H1 (cell line): ENCODE measurements at regions not wholly inside any gene's neighbourhood (a gene's known extent, or its start where the extent isn't known, plus 50 kb on each side); places are given as distances from the start of the nearest gene placed in this dataset.

Experiments
- CTCF ChIA-PET: fragments of 300-600 bp; sonication (Branson Sonifier 250); formaldehyde crosslinking; loops from one replicate; lab custom pipeline; 2021; ENCODE audit not compliant: partially characterized antibody; lab: Charles Lee
- POLR2A ChIA-PET: fragments of 300-600 bp; sonication (Branson Sonifier 250); formaldehyde crosslinking; loops from one replicate; lab custom pipeline; 2021; ENCODE audit warnings: inconsistent platforms; ENCODE audit not compliant: partially characterized antibody; lab: Charles Lee
- DNase-seq, 2 experiments: peaks; one replicate each; pipeline versions ENCODE4 v3.0.0 to v3.0.0-alpha.2; 2010 to 2022; ENCODE audit warnings: low spot score in 2 of 2, low read depth in 1 of 2, mixed read lengths in 1 of 2
- FAIRE-seq: peaks from 2 replicates; lab custom pipeline; 2011; peaks lifted over from hg19 to GRCh38; lab: Jason Lieb, UNC
- H2AFZ ChIP-seq: 2 replicates; pipeline ENCODE4 v1.8.1; 2012; ENCODE audit warnings: low read length, inconsistent platforms
- H2AK5ac ChIP-seq: 2 replicates; pipeline ENCODE4 v1.6.1; 2013; ENCODE audit warnings: low read depth, low read length
- H2BK120ac ChIP-seq: replicated peaks from 2 replicates; pipeline ENCODE3; 2013; ENCODE audit warnings: low read depth, low read length, inconsistent platforms
- H2BK12ac ChIP-seq: 2 replicates; pipeline ENCODE4 v1.6.1; 2013; ENCODE audit warnings: low read depth, low read length
- H2BK15ac ChIP-seq: 2 replicates; pipeline ENCODE4 v1.6.1; 2013; ENCODE audit warnings: low read length
- H2BK20ac ChIP-seq: 2 replicates; pipeline ENCODE4 v1.6.1; 2013; ENCODE audit warnings: low read length
- H2BK5ac ChIP-seq: 2 replicates; pipeline ENCODE4 v1.6.1; 2013; ENCODE audit warnings: low read depth, low read length
- H3K14ac ChIP-seq: 2 replicates; pipeline ENCODE4 v1.6.1; 2013; ENCODE audit warnings: inconsistent platforms; ENCODE audit not compliant: insufficient read length
- H3K18ac ChIP-seq: 2 replicates; pipeline ENCODE4 v1.6.1; 2013; ENCODE audit warnings: low read length; ENCODE audit errors: extremely low read depth
- H3K23ac ChIP-seq: 2 replicates; pipeline ENCODE4 v1.6.1; 2013; ENCODE audit warnings: inconsistent platforms; ENCODE audit not compliant: insufficient read length
- H3K23me2 ChIP-seq: 2 replicates; pipeline ENCODE4 v1.6.1; 2013; ENCODE audit warnings: low read depth, low read length
- H3K27ac ChIP-seq: 2 replicates; pipeline ENCODE4 v1.6.1; 2011; ENCODE audit warnings: low read depth, low read length, inconsistent platforms
- H3K27me3 ChIP-seq, 4 experiments: replicated peaks in 1 of 4; 1 replicate in 1 of 4; 2 replicates in 3 of 4; pipeline versions ENCODE4 v1.6.1 to v1.8.1; 2011 to 2013; ENCODE audit warnings: low read length in 3 of 4, mild to moderate bottlenecking in 3 of 4, inconsistent platforms in 2 of 4, mixed read lengths in 2 of 4, moderate library complexity in 1 of 4; ENCODE audit not compliant: control insufficient read depth in 3 of 4, insufficient read depth in 3 of 4; ENCODE audit errors: extremely low read depth in 1 of 4
- H3K36me3 ChIP-seq, 4 experiments: 2 replicates each; pipeline versions ENCODE4 v1.6.1 to v1.8.1; 2011 to 2013; ENCODE audit warnings: mild to moderate bottlenecking in 4 of 4, low read length in 3 of 4, moderate library complexity in 2 of 4, control low read depth in 1 of 4, inconsistent platforms in 1 of 4; ENCODE audit not compliant: insufficient read depth in 4 of 4, control insufficient read depth in 2 of 4
- H3K4ac ChIP-seq: replicated peaks from 2 replicates; pipeline ENCODE3; 2013; ENCODE audit warnings: low read length, low read depth, mixed read lengths, inconsistent platforms; ENCODE audit not compliant: insufficient read length
- H3K4me1 ChIP-seq, 4 experiments: replicated peaks in 1 of 4; 1 replicate in 1 of 4; 2 replicates in 3 of 4; pipeline versions ENCODE4 v1.6.1 to v1.8.1; 2011 to 2013; ENCODE audit warnings: low read length in 3 of 4, inconsistent platforms in 2 of 4, mixed read lengths in 1 of 4; ENCODE audit not compliant: insufficient read depth in 4 of 4, control insufficient read depth in 3 of 4
- H3K4me2 ChIP-seq, 2 experiments: 2 replicates each; pipeline versions ENCODE4 v1.6.1 to v1.8.1; 2011 to 2013; ENCODE audit warnings: low read depth in 2 of 2, low read length in 2 of 2, control low read depth in 1 of 2, inconsistent platforms in 1 of 2, mild to moderate bottlenecking in 1 of 2; ENCODE audit not compliant: insufficient read depth in 1 of 2
- H3K4me3 ChIP-seq, 4 experiments: fragments of 200-600, 300-600 bp in 1 of 4; sonication (generic), shearing (Covaris generic), sonication (Bioruptor Twin) in 1 of 4; 2 replicates each; pipeline versions ENCODE4 v1.5.1 to v1.8.1; 2011 to 2016; ENCODE audit warnings: low read length in 4 of 4, low read depth in 3 of 4, control low read depth in 2 of 4, inconsistent platforms in 2 of 4, mild to moderate bottlenecking in 2 of 4, mixed read lengths in 1 of 4, moderate library complexity in 1 of 4; ENCODE audit not compliant: insufficient read depth in 2 of 4; ENCODE audit errors: extremely low read depth in 1 of 4
- H3K56ac ChIP-seq: replicated peaks from 2 replicates; pipeline ENCODE3; 2013; ENCODE audit warnings: low read depth, mild to moderate bottlenecking, mixed read lengths, low read length, inconsistent platforms; ENCODE audit not compliant: insufficient read length
- H3K79me1 ChIP-seq: 2 replicates; pipeline ENCODE4 v1.6.1; 2013; ENCODE audit warnings: low read depth, low read length, control low read depth
- H3K79me2 ChIP-seq, 2 experiments: 2 replicates each; pipeline versions ENCODE4 v1.6.1 to v1.8.1; 2012 to 2013; ENCODE audit warnings: low read length in 2 of 2, mild to moderate bottlenecking in 2 of 2, inconsistent platforms in 1 of 2; ENCODE audit not compliant: insufficient read depth in 2 of 2, control insufficient read depth in 1 of 2
- H3K9ac ChIP-seq, 4 experiments: replicated peaks in 1 of 4; 1 replicate in 1 of 4; 2 replicates in 3 of 4; pipeline versions ENCODE4 v1.6.1 to v1.8.1; 2011 to 2013; ENCODE audit warnings: low read depth in 3 of 4, low read length in 3 of 4, control low read depth in 2 of 4, mild to moderate bottlenecking in 2 of 4, moderate library complexity in 2 of 4, inconsistent platforms in 1 of 4; ENCODE audit errors: extremely low read depth in 1 of 4
- H3K9me3 ChIP-seq, 2 experiments: 2 replicates each; pipeline versions ENCODE4 v1.6.1 to v1.8.1; 2012 to 2013; ENCODE audit warnings: mild to moderate bottlenecking in 2 of 2, moderate library complexity in 2 of 2, control low read depth in 1 of 2, inconsistent platforms in 1 of 2, low read depth in 1 of 2, low read length in 1 of 2, mixed read lengths in 1 of 2; ENCODE audit not compliant: insufficient read depth in 2 of 2
- H4K20me1 ChIP-seq, 2 experiments: replicated peaks in 1 of 2; 2 replicates each; pipeline versions ENCODE3 to v1.8.1; 2011 to 2013; ENCODE audit warnings: inconsistent platforms in 2 of 2, low read length in 2 of 2, mild to moderate bottlenecking in 1 of 2; ENCODE audit not compliant: insufficient read depth in 2 of 2, control insufficient read depth in 1 of 2
- H4K5ac ChIP-seq: 2 replicates; pipeline ENCODE4 v1.6.1; 2013; ENCODE audit warnings: low read length, low read depth, mixed read lengths, inconsistent platforms; ENCODE audit not compliant: insufficient read length
- H4K8ac ChIP-seq: 2 replicates; pipeline ENCODE4 v1.8.0; 2013; ENCODE audit warnings: mild to moderate bottlenecking, moderate library complexity, low read length, inconsistent platforms; ENCODE audit not compliant: insufficient read depth; ENCODE audit errors: extremely low read depth
- H4K91ac ChIP-seq: replicated peaks from 2 replicates; pipeline ENCODE3; 2013; ENCODE audit warnings: low read length, mixed read lengths, inconsistent platforms; ENCODE audit not compliant: insufficient read length
- BACH1 ChIP-seq: IDR thresholded peaks from 2 replicates; pipeline ENCODE4 v1.6.1; 2012; ENCODE audit warnings: low read length, improper control_type of control experiment
- BCL11A ChIP-seq, 2 experiments: IDR thresholded peaks; one replicate each; pipeline ENCODE4 v1.6.1; 2011; ENCODE audit warnings: low read depth in 2 of 2, low read length in 2 of 2, mild to moderate bottlenecking in 2 of 2
- BRCA1 ChIP-seq: IDR thresholded peaks from 2 replicates; pipeline ENCODE4 v1.6.1; 2012; ENCODE audit warnings: low read depth, low read length, improper control_type of control experiment
- CHD1 ChIP-seq: IDR thresholded peaks from 2 replicates; pipeline ENCODE4 v1.6.1; 2012; ENCODE audit warnings: low read depth, low read length, improper control_type of control experiment
- CTBP2 ChIP-seq: IDR thresholded peaks from 2 replicates; pipeline ENCODE4 v1.7.0; 2011; ENCODE audit warnings: borderline replicate concordance, mild to moderate bottlenecking, moderate library complexity, mixed read lengths, low read length; ENCODE audit not compliant: insufficient read depth, insufficient read length
- HDAC6 ChIP-seq: IDR thresholded peaks from one replicate; pipeline ENCODE4 v1.7.1; 2012; ENCODE audit warnings: low read depth, mild to moderate bottlenecking, inconsistent platforms, low read length, moderate library complexity
- RXRA ChIP-seq: IDR thresholded peaks from 2 replicates; pipeline ENCODE4 v1.6.1; 2011; ENCODE audit warnings: low read depth, mild to moderate bottlenecking, low read length, moderate library complexity; ENCODE audit not compliant: insufficient read depth
- SAP30 ChIP-seq: fragments of 300-600 bp; sonication (generic); IDR thresholded peaks from 2 replicates; pipeline ENCODE4 v1.7.1; 2012; ENCODE audit warnings: low read length, moderate library complexity, mild to moderate bottlenecking, inconsistent platforms; ENCODE audit not compliant: insufficient read depth, insufficient replicate concordance
- SIRT6 ChIP-seq: IDR thresholded peaks from one replicate; pipeline ENCODE4 v1.7.1; 2012; ENCODE audit warnings: low read length, inconsistent platforms
- SIX5 ChIP-seq: IDR thresholded peaks from 2 replicates; pipeline ENCODE4 v1.6.1; 2011; ENCODE audit warnings: mild to moderate bottlenecking, low read depth, low read length
- SUZ12 ChIP-seq: fragments of 200-600 bp; sonication (generic); IDR thresholded peaks from 2 replicates; pipeline ENCODE4 v1.6.1; 2012; ENCODE audit warnings: mild to moderate bottlenecking, inconsistent platforms, low read length, moderate library complexity, mixed read lengths
- WGBS, 2 experiments: shearing (Covaris generic) in 1 of 2; methylation state at CpG; one replicate each; pipeline versions ENCODE4 v1.1.6 to v1.1.7; 2013 to 2015; ENCODE audit warnings: low lambda C conversion rate in 2 of 2, mixed read lengths in 2 of 2, inconsistent platforms in 1 of 2, low coverage in 1 of 2, missing lambda C conversion rate in 1 of 2; ENCODE audit not compliant: insufficient replicate concordance in 2 of 2, insufficient coverage in 1 of 2, insufficient read length in 1 of 2; ENCODE audit errors: extremely low coverage in 1 of 2, missing lambda C conversion rate in 1 of 2; 5-methylcytosine and 5-hydroxymethylcytosine counted together
- TF ChIP-seq, protein P1 (sequence below), 3 experiments: IDR thresholded peaks; 1 replicate in 2 of 3; 2 replicates in 1 of 3; pipeline versions ENCODE4 v1.5.1 to v1.6.1; 2011; ENCODE audit warnings: low read length in 3 of 3, mild to moderate bottlenecking in 3 of 3, inconsistent platforms in 2 of 3, low read depth in 1 of 3, moderate library complexity in 1 of 3; ENCODE audit not compliant: insufficient read depth in 1 of 3; ENCODE audit errors: control extremely low read depth in 1 of 3

DNA sequence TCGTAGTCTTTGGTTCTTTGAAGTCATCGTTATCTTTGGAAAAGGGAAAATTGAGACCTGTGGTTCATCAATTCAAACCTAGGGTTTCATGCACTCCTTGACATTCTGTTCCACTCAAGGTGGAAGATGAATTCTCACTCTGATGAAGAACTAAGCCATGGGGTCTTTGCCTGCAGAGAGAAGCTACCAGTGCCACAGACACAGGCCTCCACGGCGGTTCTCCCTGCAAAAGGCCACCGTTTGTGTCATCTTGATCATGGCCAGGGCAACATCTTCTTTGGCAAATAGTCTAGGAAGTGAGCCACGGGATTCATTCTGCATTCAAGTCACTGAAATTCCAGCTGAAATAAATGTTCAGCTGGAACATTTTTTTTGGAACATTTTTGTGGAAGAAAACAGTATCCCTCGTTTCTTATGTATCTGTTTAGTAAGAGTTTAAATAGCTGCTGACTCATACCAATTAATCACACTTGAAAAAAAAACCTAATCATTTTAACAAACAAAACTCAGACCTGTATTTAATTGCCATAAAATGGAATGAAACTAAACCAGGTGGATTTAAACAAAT, 206.0 kb upstream of the FOXQ1 start:
- no peak for FAIRE-seq
- no peak overlapping the region for H3K56ac ChIP-seq
- no peak overlapping the region for H3K18ac ChIP-seq
- H2BK120ac ChIP-seq = no peak overlapping the region
- WGBS, 2 experiments = 81% methylated on average over 7 of the region's 7 CpGs; no CpG with 5 or more reads in 1 of the 2 experiments
- H3K14ac ChIP-seq = no peak overlapping the region
- no peak overlapping the region for H2AK5ac ChIP-seq
- no peak overlapping the region for H4K5ac ChIP-seq
- no peak overlapping the region for H3K4ac ChIP-seq
- no peak overlapping the region for H3K27ac ChIP-seq
- peaks cover 2 to 7% of the 10 kb centered on the region in 2 experiments; a peak in 2 of 4 replicates for H3K9me3 ChIP-seq
- H2BK20ac ChIP-seq = no peak overlapping the region
- no peaks in the 10 kb centered on the region for H3K79me1 ChIP-seq
- peaks cover 66 to 80% (median 77%) of the 10 kb centered on the region in 4 experiments for H3K27me3 ChIP-seq
- peaks cover 2 to 3% of the 10 kb centered on the region in 2 experiments for H4K20me1 ChIP-seq
- no peak overlapping the region for H2BK15ac ChIP-seq
- DNase-seq = no peak
- H4K91ac ChIP-seq = no peak overlapping the region
- no peak overlapping the region for H2AFZ ChIP-seq
- no peaks in the 10 kb centered on the region for H3K79me2 ChIP-seq
- H3K4me1 ChIP-seq = peaks cover 0 to 4% (median 0%) of the 10 kb centered on the region in 4 experiments; a peak in 2 of 7 replicates
- no peak overlapping the region for H2BK5ac ChIP-seq
- no peak overlapping the region for H2BK12ac ChIP-seq
- ChIA-PET POLR2A (no interaction called here), CTCF (interaction anchor here (0.7 to 1.2 kb wide), 2 partner anchors 194 to 332 kb away, joined by 3 read pairs; no protein-coding TSS in a partner anchor)
- no peak overlapping the region for H3K23ac ChIP-seq
- no peak overlapping the region for H3K4me2 ChIP-seq
- no peaks in the 10 kb centered on the region for H3K23me2 ChIP-seq
- H3K9ac ChIP-seq = no peak overlapping the region
- no peak overlapping the region for H3K4me3 ChIP-seq
- no peak overlapping the region for H4K8ac ChIP-seq
- no peaks in the 10 kb centered on the region for H3K36me3 ChIP-seq
- TF ChIP-seq SAP30 (no peak), SUZ12 (no peak), CHD1 (no peak), SIX5 (no peak), SIRT6 (no peak), BCL11A (IDR thresholded peaks at IDR 0.05; ENCODE audit: low read depth in 2 of 2, low read length in 2 of 2) (no peak), BRCA1 (no peak), CTBP2 (no peak), BACH1 (no peak), HDAC6 (no peak), RXRA (no peak)
- TF ChIP-seq, protein P1, sequence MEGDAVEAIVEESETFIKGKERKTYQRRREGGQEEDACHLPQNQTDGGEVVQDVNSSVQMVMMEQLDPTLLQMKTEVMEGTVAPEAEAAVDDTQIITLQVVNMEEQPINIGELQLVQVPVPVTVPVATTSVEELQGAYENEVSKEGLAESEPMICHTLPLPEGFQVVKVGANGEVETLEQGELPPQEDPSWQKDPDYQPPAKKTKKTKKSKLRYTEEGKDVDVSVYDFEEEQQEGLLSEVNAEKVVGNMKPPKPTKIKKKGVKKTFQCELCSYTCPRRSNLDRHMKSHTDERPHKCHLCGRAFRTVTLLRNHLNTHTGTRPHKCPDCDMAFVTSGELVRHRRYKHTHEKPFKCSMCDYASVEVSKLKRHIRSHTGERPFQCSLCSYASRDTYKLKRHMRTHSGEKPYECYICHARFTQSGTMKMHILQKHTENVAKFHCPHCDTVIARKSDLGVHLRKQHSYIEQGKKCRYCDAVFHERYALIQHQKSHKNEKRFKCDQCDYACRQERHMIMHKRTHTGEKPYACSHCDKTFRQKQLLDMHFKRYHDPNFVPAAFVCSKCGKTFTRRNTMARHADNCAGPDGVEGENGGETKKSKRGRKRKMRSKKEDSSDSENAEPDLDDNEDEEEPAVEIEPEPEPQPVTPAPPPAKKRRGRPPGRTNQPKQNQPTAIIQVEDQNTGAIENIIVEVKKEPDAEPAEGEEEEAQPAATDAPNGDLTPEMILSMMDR (IDR thresholded peaks at IDR 0.05; ENCODE audit: control extremely low read depth in 1 of 3, insufficient read depth in 1 of 3, low read depth in 1 of 3, low read length in 3 of 3) = no peak
